BE2C (cell line): ENCODE measurements at regions not wholly inside any gene's neighbourhood (a gene's known extent, or its start where the extent isn't known, plus 50 kb on each side); places are given as distances from the start of the nearest gene placed in this dataset.
A peak's percentile ranks its signal among the peaks of the same experiment; 100 is the strongest.

ENCODE experiments used
- DNase-seq: peaks from one replicate; pipeline ENCODE4 v3.0.0-alpha.2; 2020
- H3K27me3 ChIP-seq: fragments of 250-450 bp; sonication (Bioruptor Pico); 2 replicates; pipeline ENCODE4 v1.5.1; 2020; ENCODE audit warnings: mild to moderate bottlenecking
- H3K36me3 ChIP-seq: fragments of 250-450 bp; sonication (Bioruptor Pico); 2 replicates; pipeline ENCODE4 v1.5.1; 2020; ENCODE audit warnings: mild to moderate bottlenecking
- H3K4me1 ChIP-seq: fragments of 250-450 bp; sonication (Bioruptor Pico); 2 replicates; pipeline ENCODE4 v1.5.1; 2020
- H3K4me3 ChIP-seq: 2 replicates; pipeline ENCODE4 v1.5.1; 2011; ENCODE audit warnings: low read depth, low read length
- H3K9me3 ChIP-seq: fragments of 250-450 bp; sonication (Bioruptor Pico); 2 replicates; pipeline ENCODE4 v1.5.1; 2020
- TF ChIP-seq, protein P1 (sequence below): IDR thresholded peaks from 2 replicates; pipeline ENCODE4 v1.5.1; 2012; ENCODE audit warnings: mild to moderate bottlenecking, low read depth, low read length

GRCh38 chr14:76951166-76951565, 77.3 kb downstream of the IRF2BPL start:
- no peaks in the 10 kb centered on the region for H3K27me3 ChIP-seq
- H3K9me3 ChIP-seq, result no peaks in the 10 kb centered on the region
- TF ChIP-seq, protein P1, sequence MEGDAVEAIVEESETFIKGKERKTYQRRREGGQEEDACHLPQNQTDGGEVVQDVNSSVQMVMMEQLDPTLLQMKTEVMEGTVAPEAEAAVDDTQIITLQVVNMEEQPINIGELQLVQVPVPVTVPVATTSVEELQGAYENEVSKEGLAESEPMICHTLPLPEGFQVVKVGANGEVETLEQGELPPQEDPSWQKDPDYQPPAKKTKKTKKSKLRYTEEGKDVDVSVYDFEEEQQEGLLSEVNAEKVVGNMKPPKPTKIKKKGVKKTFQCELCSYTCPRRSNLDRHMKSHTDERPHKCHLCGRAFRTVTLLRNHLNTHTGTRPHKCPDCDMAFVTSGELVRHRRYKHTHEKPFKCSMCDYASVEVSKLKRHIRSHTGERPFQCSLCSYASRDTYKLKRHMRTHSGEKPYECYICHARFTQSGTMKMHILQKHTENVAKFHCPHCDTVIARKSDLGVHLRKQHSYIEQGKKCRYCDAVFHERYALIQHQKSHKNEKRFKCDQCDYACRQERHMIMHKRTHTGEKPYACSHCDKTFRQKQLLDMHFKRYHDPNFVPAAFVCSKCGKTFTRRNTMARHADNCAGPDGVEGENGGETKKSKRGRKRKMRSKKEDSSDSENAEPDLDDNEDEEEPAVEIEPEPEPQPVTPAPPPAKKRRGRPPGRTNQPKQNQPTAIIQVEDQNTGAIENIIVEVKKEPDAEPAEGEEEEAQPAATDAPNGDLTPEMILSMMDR, result no peak
- no peak overlapping the region for H3K4me3 ChIP-seq
- no peak for DNase-seq
- peaks cover 64% of the 10 kb centered on the region for H3K4me1 ChIP-seq
- no peaks in the 10 kb centered on the region for H3K36me3 ChIP-seq

GRCh38 chr14:76950055-76951020, 78.2 kb downstream of the IRF2BPL start:
- DNase-seq, result no peak
- no peak overlapping the region for H3K4me3 ChIP-seq
- peaks cover 56% of the 10 kb centered on the region for H3K4me1 ChIP-seq
- no peaks in the 10 kb centered on the region for H3K9me3 ChIP-seq
- H3K27me3 ChIP-seq, result no peaks in the 10 kb centered on the region
- TF ChIP-seq, protein P1, result no peak
- no peaks in the 10 kb centered on the region for H3K36me3 ChIP-seq

GRCh38 chr14:76948976-76949375, 79.5 kb downstream of the IRF2BPL start:
- Histone ChIP-seq H3K36me3 (no peaks in the 10 kb centered on the region), H3K27me3 (no peaks in the 10 kb centered on the region), H3K9me3 (no peaks in the 10 kb centered on the region), H3K4me3 (no peak overlapping the region), H3K4me1 (peaks cover 44% of the 10 kb centered on the region)
- DNase-seq, result no peak
- TF ChIP-seq, protein P1, result no peak

DNA sequence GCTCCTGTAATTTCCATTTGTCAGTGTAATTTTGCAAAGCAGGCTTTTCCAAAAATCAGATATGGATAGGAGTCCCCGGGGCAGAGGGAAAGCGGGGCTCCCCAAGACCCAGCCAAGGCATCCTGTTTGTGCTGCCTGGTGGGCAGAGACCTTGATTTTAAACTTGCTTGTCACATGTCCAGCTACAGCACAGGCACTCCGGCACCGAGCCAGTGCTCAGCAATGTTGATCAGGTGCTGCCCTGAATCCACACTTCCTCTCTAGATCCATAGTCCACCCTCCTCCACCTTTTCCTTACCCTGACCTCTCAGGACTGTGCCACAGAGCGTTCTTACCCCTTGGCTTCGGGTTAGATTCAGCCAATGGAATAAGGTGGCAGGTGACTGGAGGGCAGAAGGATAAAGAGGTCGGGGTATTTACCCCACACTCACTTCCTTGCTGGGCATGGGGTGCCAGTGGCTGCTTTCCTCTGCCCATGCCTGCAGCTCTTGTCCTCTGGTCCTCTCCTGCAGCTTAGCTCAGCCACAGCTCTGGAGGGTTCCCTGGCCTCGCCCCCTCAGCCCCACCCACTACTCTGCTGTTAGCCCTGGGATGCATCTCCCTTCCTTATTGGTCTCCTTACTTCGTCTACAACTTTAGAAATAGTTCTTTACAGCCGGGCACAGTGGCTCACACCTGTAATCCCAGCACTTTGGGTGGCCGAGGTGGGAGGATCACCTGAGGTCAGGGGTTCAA, 80.1 kb downstream of the IRF2BPL start:
- TF ChIP-seq, protein P1, result no peak
- DNase-seq, result no peak
- no peaks in the 10 kb centered on the region for H3K27me3 ChIP-seq
- H3K4me1 ChIP-seq, result peaks cover 40% of the 10 kb centered on the region
- no peaks in the 10 kb centered on the region for H3K36me3 ChIP-seq
- H3K9me3 ChIP-seq, result no peaks in the 10 kb centered on the region
- H3K4me3 ChIP-seq, result no peak overlapping the region

GRCh38 chr14:76947838-76948184, 80.7 kb downstream of the IRF2BPL start:
- Histone ChIP-seq H3K36me3 (no peaks in the 10 kb centered on the region), H3K9me3 (no peaks in the 10 kb centered on the region), H3K4me3 (peak overlapping the region; percentile 2; the same call in 1 of the 2 replicates), H3K27me3 (no peaks in the 10 kb centered on the region), H3K4me1 (peaks cover 39% of the 10 kb centered on the region)
- DNase-seq, result no peak
- TF ChIP-seq, protein P1, result no peak
